Inferior parietal cortex (tissue), 1 donor: ENCODE measurements at regions not wholly inside any gene's neighbourhood (a gene's known extent, or its start where the extent isn't known, plus 50 kb on each side); places are given as distances from the start of the nearest gene placed in this dataset.

Experiments used
- DNase-seq: peaks from one replicate; pipeline ENCODE4 v3.0.0-alpha.2; 2016; ENCODE audit errors: extremely low spot score

DNA sequence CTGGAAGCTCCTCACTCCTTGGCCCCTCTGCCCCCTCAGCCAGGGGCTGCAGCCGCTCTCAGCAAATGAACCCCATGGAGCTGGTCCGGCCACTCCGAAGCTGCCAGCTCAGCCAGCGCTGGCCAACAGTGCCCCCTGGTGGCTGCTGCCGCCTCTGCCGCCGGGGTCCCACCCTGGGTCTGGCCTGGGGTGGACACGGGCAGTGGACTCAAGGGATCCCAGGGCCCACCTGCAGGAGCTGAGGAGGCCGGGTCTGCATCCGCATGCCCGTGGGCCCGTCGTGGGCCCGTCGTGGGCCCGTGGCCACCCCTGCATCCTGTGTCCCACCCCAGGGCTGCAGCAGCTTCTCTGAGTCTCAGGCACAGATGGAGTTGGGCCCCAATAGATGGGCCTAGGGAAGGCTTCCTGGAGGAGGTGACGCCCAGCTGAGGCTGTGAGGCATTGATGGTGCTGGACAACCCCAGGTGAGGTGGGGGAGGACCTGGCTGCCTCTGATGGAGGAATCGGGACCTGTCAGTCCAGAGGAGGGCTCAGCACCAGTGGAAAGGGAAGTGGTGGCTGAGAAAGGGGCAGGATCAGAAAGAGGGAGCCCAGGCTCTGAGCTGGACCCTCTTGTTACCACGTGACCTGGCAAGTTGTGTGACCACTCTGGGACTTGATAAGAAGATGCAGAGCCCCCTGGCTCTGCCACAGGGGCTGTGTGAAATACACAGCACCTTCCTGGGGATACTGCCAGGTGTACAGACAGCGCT lies 522.3 kb downstream of the BRD1 start:
- peak; percentile 74 for DNase-seq

DNA sequence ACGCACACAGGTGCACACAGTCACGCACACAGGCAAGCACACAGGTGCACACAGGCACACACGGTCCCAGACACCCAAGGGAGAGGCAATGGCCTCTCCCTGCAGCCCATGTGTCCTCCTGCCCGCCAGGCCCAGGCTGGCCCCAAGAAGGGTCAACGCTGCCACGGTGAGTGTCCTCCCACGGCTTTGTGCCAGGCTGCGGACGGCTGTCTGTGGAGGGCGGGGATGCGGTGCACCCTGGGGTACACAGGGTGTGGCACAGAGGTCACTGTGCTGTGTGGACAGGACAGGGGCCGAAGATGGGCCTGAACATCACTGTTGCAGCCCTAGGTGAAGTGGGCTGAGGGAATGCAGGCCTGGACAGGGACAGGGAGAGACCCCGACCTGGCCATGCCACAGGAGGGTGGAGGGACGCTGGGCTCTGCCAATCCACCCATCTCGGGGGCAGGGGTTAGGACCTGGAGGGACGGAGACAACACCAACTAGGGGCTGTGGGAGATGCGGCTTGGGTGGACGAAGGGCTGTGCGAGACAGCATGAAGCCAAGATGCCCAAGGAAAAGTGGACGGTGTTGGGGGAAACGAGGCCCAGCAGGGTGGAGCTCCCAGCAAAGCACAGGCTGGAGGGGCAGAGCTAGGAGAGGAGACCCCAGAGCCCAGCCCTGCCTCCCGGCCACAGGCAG lies 523.8 kb downstream of the BRD1 start:
- no peak for DNase-seq

DNA sequence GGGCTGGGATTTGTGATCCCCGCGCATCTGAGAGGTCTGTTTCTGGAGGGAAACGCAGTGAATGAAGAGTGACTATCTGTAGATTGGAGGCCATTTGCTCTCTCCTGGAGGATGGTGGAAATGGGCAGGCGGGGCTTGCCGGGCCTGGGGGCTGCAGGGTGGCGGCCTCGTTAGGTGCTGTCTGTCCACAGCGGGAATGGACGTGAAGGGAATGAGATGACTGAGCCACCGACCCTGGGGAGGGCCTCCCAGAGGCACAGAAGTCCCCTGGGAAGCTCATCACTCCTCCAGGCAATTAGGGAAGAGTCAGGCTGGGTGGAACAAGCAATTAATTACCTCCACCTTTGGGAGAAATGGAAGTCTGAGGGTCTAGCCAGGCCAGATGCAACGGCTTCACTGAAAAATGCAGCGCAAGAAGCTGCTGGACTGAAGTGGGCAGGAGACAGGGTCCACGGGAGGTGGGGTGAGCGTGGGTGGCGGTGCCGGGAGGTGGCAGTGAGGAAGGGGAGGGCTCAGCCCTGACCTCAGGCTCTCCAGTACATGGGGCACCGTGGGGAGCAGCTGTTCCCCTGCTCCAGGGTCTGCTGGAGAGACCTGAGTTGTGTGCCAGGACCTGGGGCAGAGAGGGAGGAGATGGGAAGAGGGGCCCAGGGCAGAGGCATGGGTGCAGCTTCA lies 524.5 kb downstream of the BRD1 start:
- no peak for DNase-seq

- no peak for DNase-seq
Observed at GRCh38 chr22:49302530-49302929, 525.1 kb downstream of the BRD1 start.

DNA sequence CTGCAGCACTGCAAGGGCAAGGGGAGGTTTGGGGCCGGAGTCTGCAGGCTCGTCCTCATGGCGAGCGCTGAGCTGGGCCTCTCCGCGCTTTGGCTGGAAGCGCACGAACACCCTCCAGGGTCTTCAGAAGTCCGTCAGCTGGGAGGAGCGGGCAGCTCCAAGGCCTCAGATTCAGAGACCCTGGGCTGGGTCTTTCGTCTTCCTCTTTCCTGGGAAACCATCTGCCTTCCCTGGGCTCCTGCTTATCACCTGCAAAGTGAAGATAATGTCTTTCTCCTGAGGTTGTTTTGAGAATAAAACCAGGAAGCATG lies 525.6 kb downstream of the BRD1 start:
- DNase-seq = no peak

GRCh38 chr22:49301398-49302149 lies 526.1 kb downstream of the BRD1 start:
- no peak for DNase-seq

GRCh38 chr22:49300951-49301397 lies 526.7 kb downstream of the BRD1 start:
- DNase-seq = no peak

- DNase-seq = no peak
Observed at GRCh38 chr22:49300241-49300640, 527.4 kb downstream of the BRD1 start.

- no peak for DNase-seq
Observed at GRCh38 chr22:49299821-49300231, 527.8 kb downstream of the BRD1 start.

- DNase-seq = no peak
Observed at GRCh38 chr22:49298834-49299750, 528.6 kb downstream of the BRD1 start.

GRCh38 chr22:49297871-49298721 lies 529.6 kb downstream of the BRD1 start:
- DNase-seq = no peak

DNA sequence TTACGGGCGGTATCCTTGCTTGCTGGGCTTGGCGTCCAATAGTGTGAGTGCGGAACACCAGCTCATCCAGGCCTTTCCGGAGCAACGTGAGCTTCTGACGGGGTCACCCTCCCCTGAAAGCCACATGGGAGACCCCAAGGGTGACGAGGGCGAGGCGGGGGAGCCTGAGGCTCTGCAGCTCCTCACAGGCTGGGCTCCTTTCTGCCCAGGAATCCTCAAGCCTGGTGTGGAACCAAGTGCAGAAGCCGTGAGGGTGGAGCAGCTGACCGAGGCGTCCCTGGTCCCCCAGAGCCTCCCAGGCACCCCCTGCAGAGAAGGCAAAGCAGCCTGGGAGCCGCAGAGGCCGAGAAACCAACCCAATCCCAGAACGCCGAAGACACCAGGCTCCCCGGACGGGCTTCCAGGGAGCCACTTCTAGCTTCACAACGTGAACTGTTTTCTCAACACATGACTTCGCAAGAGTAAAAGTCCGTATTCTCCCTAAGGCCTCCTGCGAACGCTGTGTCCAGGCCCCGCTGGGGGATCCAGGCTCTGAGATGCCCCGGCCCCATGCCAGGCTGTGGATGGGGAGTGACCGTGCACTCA lies 530.3 kb downstream of the BRD1 start:
- DNase-seq = no peak

DNA sequence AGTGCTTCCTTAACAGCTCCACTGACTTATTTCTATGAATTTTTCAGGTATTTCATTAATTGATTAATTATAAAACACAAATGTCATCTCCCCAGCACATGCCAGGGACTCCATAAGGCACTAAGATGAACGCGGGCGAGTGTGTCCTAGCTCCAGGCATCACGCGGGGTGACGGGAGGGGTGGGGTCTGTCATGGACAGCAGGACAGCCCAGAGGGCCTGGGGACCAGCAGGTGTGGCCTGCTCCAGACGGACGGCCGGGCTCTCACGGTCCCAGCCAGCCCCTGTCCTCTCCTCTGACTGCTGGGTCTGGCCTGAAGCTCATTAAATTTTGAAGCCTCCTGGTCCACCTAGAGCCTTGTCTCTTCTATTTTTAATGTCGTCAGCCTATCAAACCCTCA lies 531.1 kb downstream of the BRD1 start:
- DNase-seq = no peak

DNA sequence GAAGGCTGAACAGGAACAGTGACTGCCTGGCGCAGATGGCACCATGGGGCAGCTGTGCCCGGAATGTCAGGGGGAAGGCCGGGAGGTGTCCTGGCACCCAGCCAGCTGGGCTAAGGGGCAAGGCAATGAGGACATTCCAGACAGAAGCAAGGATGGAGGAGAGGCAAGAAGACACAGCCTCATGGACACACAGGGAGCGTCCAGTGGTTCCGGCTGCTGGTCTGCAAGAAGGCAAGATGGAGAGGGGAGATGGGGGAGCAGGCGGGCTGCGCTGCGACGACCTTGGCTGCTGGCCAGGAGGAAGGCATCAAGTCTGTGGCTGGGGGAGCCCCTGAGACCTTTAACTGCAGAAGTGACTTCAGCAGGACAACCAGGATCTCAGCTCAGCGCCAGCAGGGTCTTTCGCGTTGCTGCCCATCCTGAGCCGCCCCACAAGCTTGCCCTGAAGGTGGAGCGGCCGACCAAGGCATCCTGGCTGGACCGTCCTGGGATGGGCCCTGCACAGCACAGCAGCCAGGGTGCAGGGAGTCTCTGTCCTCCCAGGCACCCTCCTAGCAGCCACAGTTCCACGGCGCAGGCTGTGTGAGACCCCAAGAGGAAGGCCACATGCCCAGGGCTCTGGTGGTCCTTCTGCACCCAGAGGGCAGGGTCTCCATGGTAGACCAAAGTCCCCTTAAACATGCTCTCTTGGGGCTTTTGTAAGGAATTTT lies 531.7 kb downstream of the BRD1 start:
- no peak for DNase-seq

GRCh38 chr22:49295465-49295743 lies 532.3 kb downstream of the BRD1 start:
- DNase-seq = no peak

DNA sequence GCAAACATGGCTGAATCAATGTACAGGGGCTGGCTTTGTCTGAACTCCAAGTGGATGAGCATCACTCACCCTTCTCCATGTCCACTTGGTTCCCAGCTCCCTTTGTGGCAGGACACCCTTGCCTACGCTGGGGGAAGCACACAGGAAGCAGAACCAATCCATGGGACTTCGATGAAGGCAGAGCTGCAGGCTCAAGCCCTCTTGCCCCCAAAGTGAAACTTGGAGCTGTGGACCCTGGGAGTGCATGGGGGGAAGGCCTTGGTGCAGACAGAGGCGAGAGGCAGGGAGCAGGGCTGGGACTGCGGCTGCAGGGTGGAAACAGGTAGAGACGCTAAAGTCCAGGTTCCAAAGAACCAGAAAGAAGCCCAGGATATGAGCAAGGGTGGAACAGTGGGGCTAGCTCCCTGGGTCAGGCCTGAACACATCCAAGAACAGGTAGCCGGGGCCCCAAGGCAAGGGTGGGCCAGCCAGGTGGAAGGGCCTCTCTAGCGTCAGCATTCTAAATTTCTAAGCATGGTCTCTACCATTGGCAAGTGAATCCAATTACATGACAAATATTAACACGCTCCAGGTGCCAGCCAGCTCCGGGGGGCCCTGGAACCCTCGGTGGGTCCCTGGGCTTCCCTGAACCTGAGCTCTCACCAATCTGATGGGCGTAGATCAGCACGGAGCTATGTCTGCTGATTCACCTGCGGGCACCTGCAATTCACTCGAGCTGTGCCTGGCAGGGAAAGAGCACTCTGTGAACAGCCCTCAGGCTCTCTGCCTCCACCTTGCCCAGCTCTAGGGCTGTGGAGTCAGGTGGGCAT lies 532.8 kb downstream of the BRD1 start:
- no peak for DNase-seq

- no peak for DNase-seq
Observed at GRCh38 chr22:49292909-49293308, 534.8 kb downstream of the BRD1 start.

GRCh38 chr22:49291781-49292180 lies 535.9 kb downstream of the BRD1 start:
- DNase-seq = no peak

DNA sequence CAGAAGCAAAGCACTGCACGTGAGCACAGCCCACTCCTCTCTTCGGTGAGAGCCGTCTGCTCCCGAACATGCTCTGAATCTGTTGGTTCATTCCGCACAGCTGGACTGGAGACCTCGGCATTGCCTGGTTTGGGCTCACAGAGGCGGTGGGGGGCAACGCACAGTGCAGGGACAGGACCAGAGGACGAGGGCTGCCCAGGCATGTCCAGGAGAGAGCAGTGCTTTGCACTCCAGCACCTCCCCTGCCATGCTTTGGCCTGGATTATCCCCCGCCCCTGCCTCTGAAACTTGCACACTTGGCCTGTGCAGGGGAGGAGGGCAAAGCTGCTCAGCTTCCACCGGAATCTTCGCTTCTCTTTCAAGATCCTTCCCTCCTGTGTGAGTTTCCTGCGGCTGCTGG lies 536.5 kb downstream of the BRD1 start:
- DNase-seq = no peak
